OCI-LY1 (cell line): ENCODE measurements at regions not wholly inside any gene's neighbourhood (a gene's known extent, or its start where the extent isn't known, plus 50 kb on each side); places are given as distances from the start of the nearest gene placed in this dataset.
"Not testable (repeated sequence)": the region's sequence is repeated elsewhere in the genome, so short reads cannot be mapped to it uniquely, and the experiment has no call there.

Experiments used
- H2AFZ ChIP-seq: fragments of 200-600 bp; sonication (generic), shearing (Covaris generic); 2 replicates; pipeline ENCODE4 v1.6.0; 2014; ENCODE audit warnings: antibody characterized with exemption, mild to moderate bottlenecking, low read length
- H3F3A ChIP-seq: fragments of 200-600 bp; sonication (generic), shearing (Covaris generic); 2 replicates; pipeline ENCODE4 v1.6.0; 2014; ENCODE audit warnings: mild to moderate bottlenecking, antibody characterized with exemption, low read length, moderate library complexity; ENCODE audit not compliant: insufficient read depth
- H3K27ac ChIP-seq: fragments of 200-600 bp; sonication (generic); 2 replicates; pipeline ENCODE4 v1.5.1; 2014; ENCODE audit warnings: low read length, mixed run types, mild to moderate bottlenecking, low read depth; ENCODE audit not compliant: poor library complexity, severe bottlenecking
- H3K27me3 ChIP-seq: fragments of 200-600 bp; sonication (generic); 2 replicates; pipeline ENCODE4 v1.6.0; 2014; ENCODE audit warnings: antibody characterized with exemption, mild to moderate bottlenecking, low read length, moderate library complexity; ENCODE audit not compliant: insufficient read depth
- H3K36me3 ChIP-seq: fragments of 200-600 bp; sonication (generic); 2 replicates; pipeline ENCODE4 v1.6.1; 2014; ENCODE audit warnings: mild to moderate bottlenecking, antibody characterized with exemption, low read length, moderate library complexity, mixed read lengths; ENCODE audit not compliant: insufficient read depth
- H3K4me1 ChIP-seq: fragments of 200-600 bp; sonication (generic); 2 replicates; pipeline ENCODE4 v1.5.1; 2014; ENCODE audit warnings: mild to moderate bottlenecking, low read length, moderate library complexity; ENCODE audit not compliant: insufficient read depth, severe bottlenecking
- H3K4me2 ChIP-seq: fragments of 200-600 bp; sonication (generic), shearing (Covaris generic); 2 replicates; pipeline ENCODE4 v1.6.1; 2014; ENCODE audit warnings: low read length
- H3K4me3 ChIP-seq: fragments of 200-600 bp; sonication (generic); 2 replicates; pipeline ENCODE4 v1.5.1; 2014; ENCODE audit warnings: low read length, low read depth, mild to moderate bottlenecking, mixed read lengths; ENCODE audit not compliant: poor library complexity, severe bottlenecking
- H3K79me2 ChIP-seq: fragments of 200-600 bp; shearing (Covaris generic); 2 replicates; pipeline ENCODE4 v1.6.1; 2016; ENCODE audit warnings: mixed run types, low read length, mixed read lengths; ENCODE audit not compliant: insufficient read depth
- H3K9ac ChIP-seq: fragments of 200-600 bp; sonication (generic), shearing (Covaris generic); 2 replicates; pipeline ENCODE4 v1.6.1; 2014; ENCODE audit warnings: mild to moderate bottlenecking, low read length, mixed read lengths
- H3K9me2 ChIP-seq: fragments of 200-600 bp; sonication (generic), shearing (Covaris generic); 2 replicates; pipeline ENCODE4 v1.6.1; 2014; ENCODE audit warnings: low read depth, mild to moderate bottlenecking, low read length, mixed read lengths
- H3K9me3 ChIP-seq: fragments of 200-600 bp; shearing (Covaris generic); 2 replicates; pipeline ENCODE4 v1.6.1; 2014; ENCODE audit warnings: low read length, mixed read lengths
- H4K20me1 ChIP-seq: fragments of 200-600 bp; sonication (generic), shearing (Covaris generic); 2 replicates; pipeline ENCODE4 v1.6.0; 2016; ENCODE audit warnings: mild to moderate bottlenecking, low read length; ENCODE audit not compliant: insufficient read depth
- EZH2 ChIP-seq: fragments of 200-600 bp; sonication (generic), shearing (Covaris generic); IDR thresholded peaks from 2 replicates; pipeline ENCODE4 v1.8.0; 2017; ENCODE audit warnings: borderline replicate concordance, mixed run types, mild to moderate bottlenecking, antibody characterized with exemption, low read length, moderate library complexity, mixed read lengths
- TF ChIP-seq, protein P1 (sequence below): fragments of 200-600 bp; sonication (generic), shearing (Covaris generic); IDR thresholded peaks from 2 replicates; pipeline ENCODE4 v1.5.1; 2017; ENCODE audit warnings: mild to moderate bottlenecking, antibody characterized with exemption, low read length, moderate library complexity, mixed read lengths

DNA sequence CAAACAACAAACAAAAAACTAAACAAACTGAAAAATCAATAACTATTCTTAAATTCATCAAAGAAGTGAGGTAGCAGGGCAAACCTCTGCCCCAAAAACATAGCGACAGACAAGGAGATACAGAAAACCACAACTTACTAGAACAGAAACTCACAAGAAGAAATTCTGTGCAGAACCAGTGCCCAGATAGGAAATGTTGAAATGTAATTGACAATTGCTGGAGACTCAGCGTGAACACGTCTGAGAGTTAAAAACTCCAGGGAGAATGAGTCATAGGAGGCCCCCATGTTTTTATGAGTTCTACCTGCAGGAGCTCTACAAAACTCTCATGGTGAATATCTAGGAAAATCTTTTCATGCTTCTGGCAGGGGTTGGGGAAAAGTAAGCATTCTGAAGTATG is 95.5 kb upstream of the SETMAR start:
- no peaks in the 10 kb centered on the region for H4K20me1 ChIP-seq
- H3K27me3 ChIP-seq = no peaks in the 10 kb centered on the region
- H3K9me2 ChIP-seq = no peaks in the 10 kb centered on the region; the same call in 1 of the 2 replicates
- H3K9me3 ChIP-seq = no peaks in the 10 kb centered on the region
- H3K36me3 ChIP-seq = no peaks in the 10 kb centered on the region
- H3K27ac ChIP-seq = no peak overlapping the region
- no peak overlapping the region for H2AFZ ChIP-seq
- H3K4me2 ChIP-seq = no peak overlapping the region
- H3K9ac ChIP-seq = no peak overlapping the region
- H3K4me3 ChIP-seq = no peak overlapping the region
- no peaks in the 10 kb centered on the region for H3K4me1 ChIP-seq
- no peaks in the 10 kb centered on the region for H3F3A ChIP-seq
- no peak for TF ChIP-seq EZH2
- TF ChIP-seq, protein P1, sequence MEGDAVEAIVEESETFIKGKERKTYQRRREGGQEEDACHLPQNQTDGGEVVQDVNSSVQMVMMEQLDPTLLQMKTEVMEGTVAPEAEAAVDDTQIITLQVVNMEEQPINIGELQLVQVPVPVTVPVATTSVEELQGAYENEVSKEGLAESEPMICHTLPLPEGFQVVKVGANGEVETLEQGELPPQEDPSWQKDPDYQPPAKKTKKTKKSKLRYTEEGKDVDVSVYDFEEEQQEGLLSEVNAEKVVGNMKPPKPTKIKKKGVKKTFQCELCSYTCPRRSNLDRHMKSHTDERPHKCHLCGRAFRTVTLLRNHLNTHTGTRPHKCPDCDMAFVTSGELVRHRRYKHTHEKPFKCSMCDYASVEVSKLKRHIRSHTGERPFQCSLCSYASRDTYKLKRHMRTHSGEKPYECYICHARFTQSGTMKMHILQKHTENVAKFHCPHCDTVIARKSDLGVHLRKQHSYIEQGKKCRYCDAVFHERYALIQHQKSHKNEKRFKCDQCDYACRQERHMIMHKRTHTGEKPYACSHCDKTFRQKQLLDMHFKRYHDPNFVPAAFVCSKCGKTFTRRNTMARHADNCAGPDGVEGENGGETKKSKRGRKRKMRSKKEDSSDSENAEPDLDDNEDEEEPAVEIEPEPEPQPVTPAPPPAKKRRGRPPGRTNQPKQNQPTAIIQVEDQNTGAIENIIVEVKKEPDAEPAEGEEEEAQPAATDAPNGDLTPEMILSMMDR = no peak
- H3K79me2 ChIP-seq = no peaks in the 10 kb centered on the region

DNA sequence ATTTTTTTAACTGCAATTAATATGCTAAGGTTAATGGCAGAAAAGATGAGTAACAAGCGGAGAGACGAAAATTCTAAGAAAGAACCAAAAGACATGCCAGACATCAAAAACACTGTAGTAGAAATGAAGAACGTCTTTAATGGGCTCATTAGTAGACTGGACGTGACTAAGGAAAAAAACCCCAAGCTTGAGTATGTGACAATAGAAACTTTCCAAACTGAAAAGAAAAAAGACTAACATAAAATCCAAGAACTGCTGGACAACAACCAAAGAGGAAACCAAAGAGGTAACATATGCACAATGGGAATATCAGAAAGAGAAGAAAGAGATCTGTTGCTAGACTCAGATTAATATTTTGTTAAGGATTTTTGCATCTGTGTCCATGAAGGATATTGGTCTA is 94.6 kb upstream of the SETMAR start:
- Histone ChIP-seq H3K9me2 (no peaks in the 10 kb centered on the region; the same call in 1 of the 2 replicates), H3K27me3 (no peaks in the 10 kb centered on the region), H3K4me1 (no peaks in the 10 kb centered on the region), H3K79me2 (no peaks in the 10 kb centered on the region), H3F3A (no peaks in the 10 kb centered on the region), H3K36me3 (no peaks in the 10 kb centered on the region), H3K9ac (no peak overlapping the region), H3K4me2 (no peak overlapping the region), H3K9me3 (no peaks in the 10 kb centered on the region), H2AFZ (no peak overlapping the region), H3K27ac (no peak overlapping the region), H3K4me3 (no peak overlapping the region), H4K20me1 (no peaks in the 10 kb centered on the region)
- TF ChIP-seq EZH2 = no peak
- TF ChIP-seq, protein P1 = no peak

DNA sequence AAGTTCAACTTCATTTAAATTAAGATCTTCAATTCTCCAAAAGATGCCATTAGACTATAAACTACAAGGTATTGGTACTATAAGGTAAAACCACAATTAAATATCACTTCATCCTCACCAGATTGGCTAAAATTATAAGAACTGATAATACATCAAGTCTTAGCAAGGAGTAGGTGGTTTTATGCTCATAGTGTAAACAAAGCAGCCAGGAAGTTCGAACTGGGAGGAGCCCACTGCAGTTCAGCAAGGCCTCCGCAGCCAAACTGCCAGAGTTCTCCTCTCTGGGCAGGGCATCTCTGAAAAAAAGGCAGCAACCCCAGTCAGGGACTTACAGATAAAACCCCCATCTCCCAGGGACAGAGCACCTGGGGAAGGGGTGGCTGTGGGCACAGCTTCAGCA is 91.6 kb upstream of the SETMAR start:
- H3K4me3 ChIP-seq = no peak overlapping the region
- TF ChIP-seq, protein P1 = no peak
- no peak for TF ChIP-seq EZH2
- H4K20me1 ChIP-seq = no peaks in the 10 kb centered on the region
- no peaks in the 10 kb centered on the region for H3K4me1 ChIP-seq
- H3K4me2 ChIP-seq = no peak overlapping the region
- H3K79me2 ChIP-seq = no peaks in the 10 kb centered on the region
- no peaks in the 10 kb centered on the region for H3K27me3 ChIP-seq
- H2AFZ ChIP-seq = no peak overlapping the region
- no peaks in the 10 kb centered on the region for H3K9me3 ChIP-seq
- no peaks in the 10 kb centered on the region; the same call in 1 of the 2 replicates for H3K9me2 ChIP-seq
- H3K9ac ChIP-seq = no peak overlapping the region
- H3K36me3 ChIP-seq = no peaks in the 10 kb centered on the region
- no peak overlapping the region for H3K27ac ChIP-seq
- no peaks in the 10 kb centered on the region for H3F3A ChIP-seq

DNA sequence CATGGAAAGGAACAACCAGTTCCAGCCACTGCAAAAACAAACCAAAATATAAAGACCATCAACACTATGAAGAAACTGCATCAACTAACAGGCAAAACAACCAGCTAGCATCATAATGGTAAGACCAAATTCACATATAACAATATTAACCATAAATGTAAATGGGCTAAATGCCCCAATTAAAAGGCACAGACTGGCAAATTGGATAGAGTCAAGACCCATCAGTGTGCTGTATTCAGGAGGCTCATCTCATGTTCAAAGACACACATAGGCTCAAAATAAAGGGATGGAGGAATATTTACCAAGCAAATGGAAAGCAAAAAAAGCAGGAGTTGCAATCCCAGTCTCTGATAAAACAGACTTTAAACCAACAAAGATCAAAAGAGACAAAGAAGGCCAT is 89.7 kb upstream of the SETMAR start:
- H3K4me3 ChIP-seq = not testable (repeated sequence)

DNA sequence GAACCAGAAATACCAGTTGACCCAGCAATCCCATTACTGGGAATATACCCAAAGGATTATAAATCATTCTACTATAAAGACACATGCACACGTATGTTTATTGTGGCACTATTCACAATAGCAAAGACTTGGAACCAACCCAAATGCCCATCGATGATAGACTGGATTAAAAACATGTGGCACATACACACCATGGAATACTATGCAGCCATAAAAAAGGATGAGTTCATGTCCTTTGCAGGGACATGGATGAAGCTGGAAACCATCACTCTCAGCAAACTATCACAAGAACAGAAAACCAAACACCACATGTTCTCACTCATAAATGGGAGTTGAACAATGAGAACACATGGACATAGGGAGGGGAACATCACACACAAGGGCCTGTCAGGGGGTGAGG is 86.2 kb upstream of the SETMAR start:
- not testable (repeated sequence) for H3K27me3 ChIP-seq, H3K9me2 ChIP-seq, H2AFZ ChIP-seq, H3K4me1 ChIP-seq, H3K9me3 ChIP-seq, H3K36me3 ChIP-seq, H3K4me3 ChIP-seq, H3K79me2 ChIP-seq, H3K9ac ChIP-seq, H3K4me2 ChIP-seq, H3F3A ChIP-seq, H3K27ac ChIP-seq, H4K20me1 ChIP-seq

More for the DNA sequence above, 89.7 kb upstream of the SETMAR start:
- not testable (repeated sequence) for H3K36me3 ChIP-seq, H3K27me3 ChIP-seq, H3K4me1 ChIP-seq, H3K9ac ChIP-seq, H3K27ac ChIP-seq, H3F3A ChIP-seq, H3K9me3 ChIP-seq, H4K20me1 ChIP-seq, H3K4me2 ChIP-seq, H3K79me2 ChIP-seq, H3K9me2 ChIP-seq, H2AFZ ChIP-seq
